ENCODE measurements at regions not wholly inside any gene's neighbourhood (a gene's known extent, or its start where the extent isn't known, plus 50 kb on each side); places are given as distances from the start of the nearest gene placed in this dataset.

DNA sequence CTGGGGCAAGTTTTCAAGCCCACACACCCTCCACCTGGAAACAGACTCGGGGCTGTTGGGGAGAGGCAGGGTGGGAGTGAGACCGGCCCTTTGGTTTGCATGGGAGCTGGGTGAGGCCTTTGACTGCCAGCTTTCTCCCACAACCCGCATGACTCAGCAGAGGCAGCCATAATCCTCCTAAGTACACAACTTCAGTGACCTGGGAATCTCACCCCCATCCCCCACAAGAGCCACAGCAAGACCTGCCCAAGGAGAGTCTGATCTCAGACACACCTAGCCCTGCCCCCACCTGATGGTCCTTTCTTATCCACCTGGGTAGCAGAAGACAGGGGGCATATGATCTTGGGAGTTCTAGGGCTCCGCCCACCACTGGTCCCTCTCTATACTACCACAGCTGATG is 1615.4 kb downstream of the EFNB2 start:
- no peak for TF ChIP-seq CTCF (IDR thresholded peaks at IDR 0.05; ENCODE audit: low read depth, low read length)
- no peak for TF ChIP-seq EZH2phosphoT487 (IDR thresholded peaks at IDR 0.05; ENCODE audit: low read depth)

Data from OCI-LY3 (cell line).